HepG2 (cell line): ENCODE measurements at regions not wholly inside any gene's neighbourhood (a gene's known extent, or its start where the extent isn't known, plus 50 kb on each side); places are given as distances from the start of the nearest gene placed in this dataset.

Source experiments
- ATAC-seq: fragments of 200-7000 bp; cut with Tn5 transposase; 3 replicates; pipeline ENCODE4 v1.9.1; 2020; ENCODE audit warnings: mild to moderate bottlenecking, moderate library complexity
- BruUV-seq: library from RNA; stranded (reverse); fragments of 400-500 nt; replicated peaks from 2 replicates; lab custom pipeline; 2021; lab: Mats Ljungman, UMichigan
- CTCF ChIA-PET: fragments of 300-600 bp; formaldehyde crosslinking; extraction: SDS; loops from one replicate; lab custom pipeline; 2021; ENCODE audit warnings: low total read pairs, inconsistent platforms, low intra/inter-chr PET ratio; lab: Yijun Ruan, JAX
- POLR2A ChIA-PET: fragments of 350-600 bp; sonication (Branson Sonifier 250); formaldehyde crosslinking; loops from one replicate; lab custom pipeline; 2020; ENCODE audit warnings: antibody characterized with exemption, inconsistent platforms; lab: Yijun Ruan, JAX
- DNase-seq: peaks from one replicate; pipeline ENCODE4 v3.0.0-alpha.2; 2015; ENCODE audit warnings: low spot score
- FAIRE-seq: peaks from 3 replicates; lab custom pipeline; 2011; peaks lifted over from hg19 to GRCh38; lab: Jason Lieb, UNC
- H2AFZ ChIP-seq: one replicate; pipeline ENCODE4 v1.6.1; 2011; ENCODE audit warnings: low read length, inconsistent platforms
- H3K27ac ChIP-seq: fragments of 300-600 bp; 3 replicates; pipeline ENCODE4 v1.8.0; 2011; ENCODE audit warnings: mixed run types, mild to moderate bottlenecking, mixed read lengths, low read length, inconsistent platforms; ENCODE audit not compliant: insufficient read depth; ENCODE audit errors: extremely low read length
- H3K27me3 ChIP-seq, 2 experiments: fragments of 200-600 bp in 1 of 2; 2 replicates in 1 of 2; 3 replicates in 1 of 2; pipeline versions ENCODE4 v1.6.0 to v1.8.0; 2011; ENCODE audit warnings: low read length in 2 of 2, mild to moderate bottlenecking in 2 of 2, moderate library complexity in 2 of 2, inconsistent platforms in 1 of 2; ENCODE audit not compliant: insufficient read depth in 2 of 2, control insufficient read depth in 1 of 2
- H3K36me3 ChIP-seq, 2 experiments: fragments of 200-600 bp in 1 of 2; replicated peaks in 1 of 2; 2 replicates in 1 of 2; 3 replicates in 1 of 2; pipeline versions ENCODE4 v1.5.1 to v1.8.0; 2011; ENCODE audit warnings: low read length in 2 of 2, inconsistent platforms in 1 of 2; ENCODE audit not compliant: insufficient read depth in 2 of 2, control insufficient read depth in 1 of 2
- H3K4me1 ChIP-seq: 2 replicates; pipeline ENCODE4 v1.5.1; 2012; ENCODE audit warnings: low read length, inconsistent platforms; ENCODE audit not compliant: insufficient read depth
- H3K4me2 ChIP-seq: 2 replicates; pipeline ENCODE4 v1.6.0; 2011; ENCODE audit warnings: low read depth, low read length, inconsistent platforms
- H3K4me3 ChIP-seq, 3 experiments: fragments of 200-600 bp in 1 of 3; sonication (generic), shearing (Covaris generic) in 1 of 3; replicated peaks in 1 of 3; 2 replicates each; pipeline ENCODE4 v1.5.1; 2011 to 2016; ENCODE audit warnings: low read length in 3 of 3, inconsistent platforms in 2 of 3, low read depth in 2 of 3, mild to moderate bottlenecking in 2 of 3, control low read depth in 1 of 3, mixed read lengths in 1 of 3; ENCODE audit not compliant: insufficient read depth in 1 of 3
- H3K79me2 ChIP-seq: one replicate; pipeline ENCODE4 v1.6.1; 2011; ENCODE audit warnings: low read length, inconsistent platforms; ENCODE audit not compliant: insufficient read depth
- H3K9ac ChIP-seq: 2 replicates; pipeline ENCODE4 v1.6.0; 2011; ENCODE audit warnings: mild to moderate bottlenecking, low read depth, low read length, inconsistent platforms; ENCODE audit not compliant: insufficient read depth
- H3K9me3 ChIP-seq: 2 replicates; pipeline ENCODE4 v1.5.1; 2012; ENCODE audit warnings: mild to moderate bottlenecking, low read length
- H4K20me1 ChIP-seq: 2 replicates; pipeline ENCODE4 v1.6.0; 2011; ENCODE audit warnings: inconsistent platforms, mild to moderate bottlenecking, low read length, moderate library complexity; ENCODE audit not compliant: insufficient read depth
- KLF12 ChIP-seq: sonication (generic); formaldehyde crosslinking; IDR thresholded peaks from 2 replicates; pipeline ENCODE4 v1.4.0; 2020; ENCODE audit warnings: missing genetic modification reagents, borderline replicate concordance
- SALL2 ChIP-seq: sonication (generic); formaldehyde crosslinking; IDR thresholded peaks from 2 replicates; pipeline ENCODE4 v1.8.1; 2023; ENCODE audit warnings: mild to moderate bottlenecking, missing genetic modification reagents, inconsistent platforms
- ZBTB3 ChIP-seq: sonication (generic); formaldehyde crosslinking; IDR thresholded peaks from 2 replicates; pipeline ENCODE4 v1.4.0; 2020; ENCODE audit warnings: low read depth, mild to moderate bottlenecking, moderate library complexity, missing genetic modification reagents, borderline replicate concordance
- ZBTB44 ChIP-seq: sonication (generic); formaldehyde crosslinking; IDR thresholded peaks from 2 replicates; pipeline ENCODE4 v1.4.0; 2020; ENCODE audit warnings: missing genetic modification reagents
- ZFP82 ChIP-seq: sonication (generic); formaldehyde crosslinking; IDR thresholded peaks from 2 replicates; pipeline ENCODE4 v1.5.1; 2020; ENCODE audit warnings: mild to moderate bottlenecking, missing genetic modification reagents, borderline replicate concordance
- ZNF281 ChIP-seq: sonication (generic); formaldehyde crosslinking; IDR thresholded peaks from 2 replicates; pipeline ENCODE4 v1.4.0; 2020; ENCODE audit warnings: missing genetic modification reagents, borderline replicate concordance
- ZNF598 ChIP-seq: sonication (generic); formaldehyde crosslinking; IDR thresholded peaks from 2 replicates; pipeline ENCODE4 v1.5.1; 2020; ENCODE audit warnings: mild to moderate bottlenecking, missing genetic modification reagents, borderline replicate concordance
- ZZZ3 ChIP-seq: sonication (generic); formaldehyde crosslinking; IDR thresholded peaks from 2 replicates; pipeline ENCODE4 v1.4.0; 2020; ENCODE audit warnings: missing genetic modification reagents, mild to moderate bottlenecking, borderline replicate concordance
- WGBS: methylation state at CpG from one replicate; pipeline ENCODE4 v1.1.6; 2017; ENCODE audit warnings: low lambda C conversion rate; 5-methylcytosine and 5-hydroxymethylcytosine counted together
- in situ Hi-C: cut with HindIII; loops from 2 replicates; pipeline ENCODE4 v1.10.0; 2017; ENCODE audit warnings: low pct_unique_long_range_greater_than_20kb; ENCODE audit not compliant: extremely low pct_ligation_motif_present
- intact Hi-C: fragments of 100-400 bp; cut with micrococcal nuclease; formaldehyde crosslinking; loops from one replicate; pipeline ENCODE4 v1.10.0; 2022; ENCODE audit not compliant: unreplicated experiment

GRCh38 chr7:40922316-40922670 lies 780.6 kb downstream of the INHBA start:
- CTCF ChIA-PET: no interaction called here
- no peaks in the 10 kb centered on the region for H3K9me3 ChIP-seq
- in situ Hi-C loops: no loop called here
- TF ChIP-seq ZBTB44 (CRISPR knock-in tag) (no peak), ZFP82 (CRISPR knock-in tag) (no peak), ZNF281 (CRISPR knock-in tag) (no peak), ZZZ3 (no peak), SALL2 (CRISPR knock-in tag) (no peak), KLF12 (CRISPR knock-in tag) (no peak), ZBTB3 (CRISPR knock-in tag) (no peak), ZNF598 (CRISPR knock-in tag) (no peak)
- TF ChIP-seq, all 625 proteins: peak for 0
- DNase-seq: no peak
- intact Hi-C loops: no loop called here
- Histone ChIP-seq H2AFZ (no peak overlapping the region), H3K4me1 (no peaks in the 10 kb centered on the region), H3K36me3 (no peaks in the 10 kb centered on the region), H3K4me3 (no peak overlapping the region), H3K9ac (no peak overlapping the region), H3K4me2 (no peak overlapping the region), H3K27ac (no peak overlapping the region), H3K27me3 (no peaks in the 10 kb centered on the region), H3K79me2 (no peaks in the 10 kb centered on the region), H4K20me1 (no peaks in the 10 kb centered on the region)
- no peak for FAIRE-seq
- WGBS: 11% methylated on average over 1 of the region's 1 CpG
- ATAC-seq: no peak
- BruUV-seq: no TSS peak
- POLR2A ChIA-PET: no interaction called here
